PC-9 (cell line): ENCODE measurements at regions not wholly inside any gene's neighbourhood (a gene's known extent, or its start where the extent isn't known, plus 50 kb on each side); places are given as distances from the start of the nearest gene placed in this dataset.
A peak's percentile ranks its signal among the peaks of the same experiment; 100 is the strongest.

Experiments
- BruUV-seq: library from RNA; stranded (reverse); fragments of 400-500 nt; replicated peaks from 2 replicates; lab custom pipeline; 2021; lab: Mats Ljungman, UMichigan
- CTCF ChIA-PET: fragments of 300-600 bp; sonication (Branson Sonifier 250); formaldehyde crosslinking; loops from one replicate; lab custom pipeline; 2022; ENCODE audit warnings: antibody characterized with exemption; lab: Charles Lee
- POLR2A ChIA-PET: fragments of 300-600 bp; sonication (Branson Sonifier 250); formaldehyde crosslinking; loops from one replicate; lab custom pipeline; 2022; ENCODE audit warnings: antibody characterized with exemption; ENCODE audit not compliant: unreplicated experiment; lab: Charles Lee
- DNase-seq, 2 experiments: peaks; one replicate each; pipeline versions ENCODE4 v3.0.0 to v3.0.0-alpha.2; 2015 to 2022; ENCODE audit warnings: mixed read lengths in 1 of 2
- H2AFZ ChIP-seq: fragments of 200-600 bp; sonication (generic); 2 replicates; pipeline ENCODE4 v1.8.1; 2017; ENCODE audit warnings: antibody characterized with exemption
- H3F3A ChIP-seq: fragments of 200-600 bp; sonication (generic); 2 replicates; pipeline ENCODE4 v1.8.1; 2017; ENCODE audit warnings: antibody characterized with exemption, mild to moderate bottlenecking, low read depth; ENCODE audit not compliant: insufficient read depth
- H3K27ac ChIP-seq: fragments of 200-600 bp; sonication (generic); 2 replicates; pipeline ENCODE4 v1.6.1; 2016; ENCODE audit warnings: mixed run types
- H3K27me3 ChIP-seq: fragments of 200-600 bp; sonication (generic); 2 replicates; pipeline ENCODE4 v1.6.1; 2016; ENCODE audit warnings: low read depth, mixed run types; ENCODE audit not compliant: insufficient read depth
- H3K36me3 ChIP-seq: fragments of 200-600 bp; sonication (generic); 2 replicates; pipeline ENCODE4 v1.6.1; 2016; ENCODE audit warnings: low read depth, mixed run types
- H3K4me1 ChIP-seq: fragments of 200-600 bp; sonication (generic); replicated peaks from 2 replicates; pipeline ENCODE4 v1.6.1; 2016; ENCODE audit warnings: mixed run types; ENCODE audit not compliant: insufficient read depth
- H3K4me2 ChIP-seq: fragments of 200-600 bp; sonication (generic); 2 replicates; pipeline ENCODE4 v1.6.1; 2017; ENCODE audit warnings: mixed run types
- H3K4me3 ChIP-seq: fragments of 200-600 bp; sonication (generic); 2 replicates; pipeline ENCODE4 v1.6.1; 2016; ENCODE audit warnings: mixed run types
- H3K79me2 ChIP-seq: fragments of 200-600 bp; sonication (generic); 2 replicates; pipeline ENCODE4 v1.6.1; 2017; ENCODE audit warnings: low read depth, mixed run types
- H3K9me2 ChIP-seq: fragments of 200-600 bp; sonication (generic); 2 replicates; pipeline ENCODE4 v1.8.1; 2017; ENCODE audit warnings: mild to moderate bottlenecking; ENCODE audit not compliant: insufficient read depth
- H3K9me3 ChIP-seq: fragments of 200-600 bp; sonication (generic); 2 replicates; pipeline ENCODE4 v1.8.1; 2016; ENCODE audit warnings: low read depth; ENCODE audit not compliant: insufficient read depth
- H4K20me1 ChIP-seq: fragments of 200-600 bp; sonication (generic); 2 replicates; pipeline ENCODE4 v1.8.1; 2017; ENCODE audit not compliant: insufficient read depth
- CTCF ChIP-seq: fragments of 200-600 bp; sonication (generic); conservative IDR thresholded peaks from 2 replicates; pipeline ENCODE4 v1.6.1; 2017; ENCODE audit warnings: mixed run types, antibody characterized with exemption, mild to moderate bottlenecking, moderate library complexity
- EZH2 ChIP-seq: fragments of 200-600 bp; sonication (generic); IDR thresholded peaks from 2 replicates; pipeline ENCODE4 v1.8.0; 2017; ENCODE audit warnings: antibody characterized with exemption, low read depth
- intact Hi-C: fragments of 100-400 bp; cut with micrococcal nuclease; formaldehyde crosslinking; loops from one replicate; pipeline ENCODE4 v1.10.0; 2022; ENCODE audit not compliant: unreplicated experiment

GRCh38 chr11:32003335-32003734 lies 87.5 kb upstream of the RCN1 start:
- Histone ChIP-seq H3K79me2 (no peaks in the 10 kb centered on the region), H3K9me3 (no peaks in the 10 kb centered on the region), H4K20me1 (no peaks in the 10 kb centered on the region), H3K27ac (no peak overlapping the region), H3K4me3 (no peak overlapping the region), H2AFZ (no peak overlapping the region), H3K4me1 (no peaks in the 10 kb centered on the region), H3K27me3 (no peaks in the 10 kb centered on the region; the same call in 1 of the 2 replicates), H3K36me3 (no peaks in the 10 kb centered on the region), H3K4me2 (no peak overlapping the region), H3F3A (no peaks in the 10 kb centered on the region), H3K9me2 (no peaks in the 10 kb centered on the region)
- ChIA-PET CTCF (no interaction called here), POLR2A (no interaction called here)
- no peak for DNase-seq
- intact Hi-C loops = loop anchor here (10.0 kb wide), 1 partner anchor 519 kb away; no protein-coding TSS in a partner anchor
- TF ChIP-seq EZH2 = no peak
- no peak for TF ChIP-seq CTCF
- BruUV-seq = no TSS peak

- Histone ChIP-seq H3K27ac (no peak overlapping the region), H3K9me2 (no peaks in the 10 kb centered on the region), H3K27me3 (no peaks in the 10 kb centered on the region), H3K4me2 (no peak overlapping the region), H3K36me3 (no peaks in the 10 kb centered on the region), H3K79me2 (no peaks in the 10 kb centered on the region), H4K20me1 (no peaks in the 10 kb centered on the region), H3K4me3 (no peak overlapping the region), H2AFZ (no peak overlapping the region), H3K9me3 (no peaks in the 10 kb centered on the region), H3F3A (no peaks in the 10 kb centered on the region), H3K4me1 (no peaks in the 10 kb centered on the region)
- intact Hi-C loops = loop anchor here (10.0 kb wide), 1 partner anchor 518 kb away; no protein-coding TSS in a partner anchor
- ChIA-PET CTCF (no interaction called here), POLR2A (no interaction called here)
- TF ChIP-seq EZH2 (no peak), CTCF (no peak)
- no TSS peak for BruUV-seq
- DNase-seq = no peak
Measured at GRCh38 chr11:32002311-32002710, 88.6 kb upstream of the RCN1 start.

DNA sequence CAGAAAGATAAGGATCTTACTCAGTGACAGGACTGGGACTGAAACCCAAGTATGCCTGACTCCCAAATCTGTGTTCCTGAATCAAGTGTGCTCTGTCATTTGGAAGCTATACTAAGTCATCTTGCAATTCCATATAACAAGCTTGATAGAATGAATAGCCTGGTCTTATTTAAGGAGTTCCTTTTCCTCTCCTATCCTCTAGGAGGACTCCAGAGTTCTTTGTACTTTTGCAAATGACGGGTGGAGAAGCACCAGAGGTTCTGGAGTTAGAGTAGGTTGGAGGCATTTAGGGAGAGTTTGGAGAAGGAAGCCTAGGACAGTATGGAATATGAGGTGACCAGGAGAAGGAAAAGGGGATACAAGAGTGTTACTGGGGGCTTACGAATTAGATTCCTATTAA lies 92.9 kb upstream of the RCN1 start:
- Histone ChIP-seq H3K4me2 (no peak overlapping the region), H3K27me3 (no peaks in the 10 kb centered on the region), H3F3A (no peaks in the 10 kb centered on the region), H4K20me1 (no peaks in the 10 kb centered on the region), H3K4me3 (no peak overlapping the region), H3K27ac (no peak overlapping the region), H3K9me2 (no peaks in the 10 kb centered on the region), H3K79me2 (no peaks in the 10 kb centered on the region), H3K36me3 (no peaks in the 10 kb centered on the region), H3K9me3 (no peaks in the 10 kb centered on the region), H3K4me1 (no peaks in the 10 kb centered on the region), H2AFZ (peak overlapping the region; percentile 45; the same call in 1 of the 2 replicates)
- no TSS peak for BruUV-seq
- ChIA-PET POLR2A (no interaction called here), CTCF (no interaction called here)
- intact Hi-C loops = no loop called here
- DNase-seq = no peak
- TF ChIP-seq CTCF (peak; percentile 41; the same call in 1 of the 2 replicates), EZH2 (no peak)
